MM.1S (cell line): ENCODE measurements at regions not wholly inside any gene's neighbourhood (a gene's known extent, or its start where the extent isn't known, plus 50 kb on each side); places are given as distances from the start of the nearest gene placed in this dataset.

Experiments
- DNase-seq: peaks from one replicate; pipeline ENCODE4 v3.0.0-alpha.2; 2015
- H2AFZ ChIP-seq: fragments of 300-600 bp; sonication (generic); 2 replicates; pipeline ENCODE4 v1.6.0; 2016; ENCODE audit warnings: antibody characterized with exemption, low read length
- H3F3A ChIP-seq: fragments of 300-600 bp; sonication (generic); 2 replicates; pipeline ENCODE4 v1.6.1; 2016; ENCODE audit warnings: mild to moderate bottlenecking, antibody characterized with exemption, low read length, moderate library complexity, mixed read lengths; ENCODE audit not compliant: insufficient read depth
- H3K27ac ChIP-seq: fragments of 300-600 bp; sonication (generic); 2 replicates; pipeline ENCODE4 v1.5.1; 2016; ENCODE audit warnings: mild to moderate bottlenecking, low read length
- H3K27me3 ChIP-seq: fragments of 300-600 bp; sonication (generic); replicated peaks from 2 replicates; pipeline ENCODE4 v1.6.0; 2016; ENCODE audit warnings: low read length; ENCODE audit not compliant: insufficient read depth
- H3K36me3 ChIP-seq: fragments of 300-600 bp; sonication (generic); replicated peaks from 2 replicates; pipeline ENCODE4 v1.6.1; 2016; ENCODE audit warnings: mild to moderate bottlenecking, low read length, mixed read lengths; ENCODE audit not compliant: insufficient read depth
- H3K4me1 ChIP-seq: fragments of 300-600 bp; sonication (generic); 2 replicates; pipeline ENCODE4 v1.6.1; 2016; ENCODE audit warnings: low read length, mixed read lengths
- H3K4me2 ChIP-seq: fragments of 300-600 bp; sonication (generic); 2 replicates; pipeline ENCODE4 v1.6.0; 2016; ENCODE audit warnings: low read depth, low read length
- H3K4me3 ChIP-seq: fragments of 300-600 bp; sonication (generic); 2 replicates; pipeline ENCODE4 v1.5.1; 2016; ENCODE audit warnings: low read length, mixed read lengths
- H3K79me2 ChIP-seq: fragments of 300-600 bp; sonication (generic); 2 replicates; pipeline ENCODE4 v1.6.1; 2016; ENCODE audit warnings: mixed run types, low read length, mixed read lengths
- H3K9ac ChIP-seq: fragments of 300-600 bp; sonication (generic); 2 replicates; pipeline ENCODE4 v1.6.1; 2016; ENCODE audit warnings: low read length, mixed read lengths
- H3K9me2 ChIP-seq: fragments of 300-600 bp; sonication (generic); replicated peaks from 2 replicates; pipeline ENCODE4 v1.6.1; 2016; ENCODE audit warnings: mild to moderate bottlenecking, low read length, mixed read lengths; ENCODE audit not compliant: insufficient read depth
- H3K9me3 ChIP-seq: fragments of 300-600 bp; sonication (generic); replicated peaks from 2 replicates; pipeline ENCODE4 v1.6.1; 2016; ENCODE audit warnings: mild to moderate bottlenecking, low read length, mixed read lengths; ENCODE audit not compliant: insufficient read depth
- H4K20me1 ChIP-seq: fragments of 300-600 bp; sonication (generic); 2 replicates; pipeline ENCODE4 v1.6.1; 2016; ENCODE audit warnings: mild to moderate bottlenecking, low read length, moderate library complexity, mixed read lengths; ENCODE audit not compliant: insufficient read depth
- EZH2 ChIP-seq: fragments of 300-600 bp; sonication (generic); optimal IDR thresholded peaks from 2 replicates; pipeline ENCODE3; 2017; ENCODE audit warnings: low read depth, mild to moderate bottlenecking, antibody characterized with exemption, low read length, mixed read lengths
- EZH2phosphoT487 ChIP-seq: fragments of 300-600 bp; sonication (generic); IDR thresholded peaks from 2 replicates; pipeline ENCODE4 v1.6.1; 2018; ENCODE audit warnings: antibody characterized with exemption, low read length
- TF ChIP-seq, protein P1 (sequence below): fragments of 300-600 bp; sonication (generic); IDR thresholded peaks from 2 replicates; pipeline ENCODE4 v1.5.1; 2016; ENCODE audit warnings: antibody characterized with exemption, low read length, mixed read lengths

GRCh38 chr5:28463728-28464127 lies 1425.3 kb upstream of the CDH9 start:
- Histone ChIP-seq H3K27ac (no peak overlapping the region), H3K9ac (no peak overlapping the region), H3K27me3 (no peaks in the 10 kb centered on the region), H4K20me1 (no peaks in the 10 kb centered on the region), H3K9me3 (no peaks in the 10 kb centered on the region), H3F3A (no peaks in the 10 kb centered on the region), H3K4me1 (no peaks in the 10 kb centered on the region), H3K4me3 (no peak overlapping the region), H3K36me3 (no peaks in the 10 kb centered on the region), H3K79me2 (no peaks in the 10 kb centered on the region), H3K4me2 (no peak overlapping the region), H3K9me2 (no peaks in the 10 kb centered on the region), H2AFZ (no peak overlapping the region)
- TF ChIP-seq EZH2 (no peak), EZH2phosphoT487 (no peak)
- TF ChIP-seq, protein P1, sequence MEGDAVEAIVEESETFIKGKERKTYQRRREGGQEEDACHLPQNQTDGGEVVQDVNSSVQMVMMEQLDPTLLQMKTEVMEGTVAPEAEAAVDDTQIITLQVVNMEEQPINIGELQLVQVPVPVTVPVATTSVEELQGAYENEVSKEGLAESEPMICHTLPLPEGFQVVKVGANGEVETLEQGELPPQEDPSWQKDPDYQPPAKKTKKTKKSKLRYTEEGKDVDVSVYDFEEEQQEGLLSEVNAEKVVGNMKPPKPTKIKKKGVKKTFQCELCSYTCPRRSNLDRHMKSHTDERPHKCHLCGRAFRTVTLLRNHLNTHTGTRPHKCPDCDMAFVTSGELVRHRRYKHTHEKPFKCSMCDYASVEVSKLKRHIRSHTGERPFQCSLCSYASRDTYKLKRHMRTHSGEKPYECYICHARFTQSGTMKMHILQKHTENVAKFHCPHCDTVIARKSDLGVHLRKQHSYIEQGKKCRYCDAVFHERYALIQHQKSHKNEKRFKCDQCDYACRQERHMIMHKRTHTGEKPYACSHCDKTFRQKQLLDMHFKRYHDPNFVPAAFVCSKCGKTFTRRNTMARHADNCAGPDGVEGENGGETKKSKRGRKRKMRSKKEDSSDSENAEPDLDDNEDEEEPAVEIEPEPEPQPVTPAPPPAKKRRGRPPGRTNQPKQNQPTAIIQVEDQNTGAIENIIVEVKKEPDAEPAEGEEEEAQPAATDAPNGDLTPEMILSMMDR: no peak
- DNase-seq: no peak

GRCh38 chr5:28451483-28451882 lies 1413.1 kb upstream of the CDH9 start:
- Histone ChIP-seq H3F3A (no peaks in the 10 kb centered on the region), H4K20me1 (no peaks in the 10 kb centered on the region), H3K27ac (no peak overlapping the region), H3K27me3 (no peaks in the 10 kb centered on the region), H3K9ac (no peak overlapping the region), H3K4me3 (no peak overlapping the region), H2AFZ (no peak overlapping the region), H3K4me1 (no peaks in the 10 kb centered on the region), H3K36me3 (no peaks in the 10 kb centered on the region), H3K79me2 (no peaks in the 10 kb centered on the region), H3K4me2 (no peak overlapping the region), H3K9me2 (no peaks in the 10 kb centered on the region), H3K9me3 (no peaks in the 10 kb centered on the region)
- DNase-seq: no peak
- TF ChIP-seq EZH2 (no peak), EZH2phosphoT487 (no peak)
- TF ChIP-seq, protein P1: no peak

- Histone ChIP-seq H3K9me2 (no peaks in the 10 kb centered on the region), H2AFZ (no peak overlapping the region), H3K9me3 (no peaks in the 10 kb centered on the region)
Measured at GRCh38 chr5:28450997-28451396, 1412.6 kb upstream of the CDH9 start.

More at GRCh38 chr5:28450997-28451396, 1412.6 kb upstream of the CDH9 start:
- Histone ChIP-seq H3K27ac (no peak overlapping the region), H3K4me2 (no peak overlapping the region), H3K79me2 (no peaks in the 10 kb centered on the region), H3K27me3 (no peaks in the 10 kb centered on the region), H3F3A (no peaks in the 10 kb centered on the region), H3K36me3 (no peaks in the 10 kb centered on the region), H3K4me1 (no peaks in the 10 kb centered on the region), H3K4me3 (no peak overlapping the region), H4K20me1 (no peaks in the 10 kb centered on the region), H3K9ac (no peak overlapping the region)
- DNase-seq: no peak
- TF ChIP-seq EZH2: no peak
- no peak for TF ChIP-seq EZH2phosphoT487
- TF ChIP-seq, protein P1: no peak
